ENCODE measurements at regions not wholly inside any gene's neighbourhood (a gene's known extent, or its start where the extent isn't known, plus 50 kb on each side); places are given as distances from the start of the nearest gene placed in this dataset.

DNA sequence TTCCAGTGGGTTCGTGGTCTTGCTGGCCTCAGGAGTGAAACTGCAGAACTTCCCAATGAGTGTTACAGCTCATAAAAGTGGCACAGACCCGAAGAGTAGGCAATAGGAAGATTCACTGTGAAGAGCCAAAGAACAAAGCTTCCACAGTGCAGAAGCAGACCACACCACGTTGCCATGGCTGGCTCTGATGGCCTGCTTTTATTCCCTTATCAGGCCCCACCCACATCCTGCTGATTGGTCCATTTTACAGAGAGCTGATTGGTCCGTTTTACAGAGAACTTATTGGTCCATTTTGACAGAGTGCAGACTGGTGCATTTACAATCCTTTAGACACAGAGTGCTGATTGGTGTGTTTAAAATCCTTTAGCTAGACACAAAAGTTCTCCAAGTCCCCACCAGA is 131.4 kb upstream of the CHRM3 start:
- Histone ChIP-seq H3K27ac (ENCODE audit: low read depth, low read length) (no peak overlapping the region), H3K4me2 (ENCODE audit: insufficient read depth, low read length) (no peak overlapping the region), H3K9me3 (ENCODE audit: low read depth, low read length) (no peaks in the 10 kb centered on the region), H3K4me3 (ENCODE audit: insufficient read depth, low read length) (no peak overlapping the region), H3K4me1 (ENCODE audit: insufficient read depth, low read length) (no peaks in the 10 kb centered on the region), H3K79me2 (ENCODE audit: insufficient read depth, low read length) (no peaks in the 10 kb centered on the region), H3K27me3 (ENCODE audit: insufficient read depth, low read length) (no peaks in the 10 kb centered on the region), H3K36me3 (ENCODE audit: insufficient read depth, low read length) (no peaks in the 10 kb centered on the region), H4K20me1 (ENCODE audit: insufficient read depth, low read length) (no peaks in the 10 kb centered on the region), H2AFZ (ENCODE audit: low read length) (no peak overlapping the region)
- TF ChIP-seq, protein P1, sequence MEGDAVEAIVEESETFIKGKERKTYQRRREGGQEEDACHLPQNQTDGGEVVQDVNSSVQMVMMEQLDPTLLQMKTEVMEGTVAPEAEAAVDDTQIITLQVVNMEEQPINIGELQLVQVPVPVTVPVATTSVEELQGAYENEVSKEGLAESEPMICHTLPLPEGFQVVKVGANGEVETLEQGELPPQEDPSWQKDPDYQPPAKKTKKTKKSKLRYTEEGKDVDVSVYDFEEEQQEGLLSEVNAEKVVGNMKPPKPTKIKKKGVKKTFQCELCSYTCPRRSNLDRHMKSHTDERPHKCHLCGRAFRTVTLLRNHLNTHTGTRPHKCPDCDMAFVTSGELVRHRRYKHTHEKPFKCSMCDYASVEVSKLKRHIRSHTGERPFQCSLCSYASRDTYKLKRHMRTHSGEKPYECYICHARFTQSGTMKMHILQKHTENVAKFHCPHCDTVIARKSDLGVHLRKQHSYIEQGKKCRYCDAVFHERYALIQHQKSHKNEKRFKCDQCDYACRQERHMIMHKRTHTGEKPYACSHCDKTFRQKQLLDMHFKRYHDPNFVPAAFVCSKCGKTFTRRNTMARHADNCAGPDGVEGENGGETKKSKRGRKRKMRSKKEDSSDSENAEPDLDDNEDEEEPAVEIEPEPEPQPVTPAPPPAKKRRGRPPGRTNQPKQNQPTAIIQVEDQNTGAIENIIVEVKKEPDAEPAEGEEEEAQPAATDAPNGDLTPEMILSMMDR (IDR thresholded peaks at IDR 0.05; ENCODE audit: extremely low read depth, low read depth, low read length), result no peak
- DNase-seq (ENCODE audit: insufficient read length, low spot score, missing footprints), result no peak

DNA sequence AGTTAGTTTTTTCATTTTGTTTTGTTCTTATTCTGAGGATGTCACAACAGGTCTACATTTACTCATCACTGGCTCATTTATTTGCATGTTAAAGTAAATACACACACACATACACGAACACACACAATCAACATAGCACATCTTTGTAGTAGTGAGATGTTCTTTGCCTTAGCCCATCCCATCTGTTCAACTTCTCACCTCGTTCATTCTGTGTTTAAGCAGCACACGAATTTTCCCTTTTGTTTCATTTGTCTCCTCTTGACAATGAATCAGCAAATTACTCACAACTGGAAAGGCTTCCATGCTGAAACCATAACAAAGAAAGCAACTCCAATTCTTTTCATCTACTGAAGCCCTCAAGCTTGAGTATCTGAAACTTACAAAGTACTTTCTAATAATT is 133.3 kb upstream of the CHRM3 start:
- Histone ChIP-seq H3K79me2 (ENCODE audit: insufficient read depth, low read length) (no peaks in the 10 kb centered on the region), H3K4me2 (ENCODE audit: insufficient read depth, low read length) (no peak overlapping the region), H3K9me3 (ENCODE audit: low read depth, low read length) (no peaks in the 10 kb centered on the region), H2AFZ (ENCODE audit: low read length) (no peak overlapping the region), H4K20me1 (ENCODE audit: insufficient read depth, low read length) (no peaks in the 10 kb centered on the region), H3K27ac (ENCODE audit: low read depth, low read length) (no peak overlapping the region), H3K27me3 (ENCODE audit: insufficient read depth, low read length) (no peaks in the 10 kb centered on the region), H3K36me3 (ENCODE audit: insufficient read depth, low read length) (no peaks in the 10 kb centered on the region), H3K4me3 (ENCODE audit: insufficient read depth, low read length) (no peak overlapping the region), H3K4me1 (ENCODE audit: insufficient read depth, low read length) (no peaks in the 10 kb centered on the region)
- TF ChIP-seq, protein P1 (IDR thresholded peaks at IDR 0.05; ENCODE audit: extremely low read depth, low read depth, low read length), result no peak
- DNase-seq (ENCODE audit: insufficient read length, low spot score, missing footprints), result no peak

DNA sequence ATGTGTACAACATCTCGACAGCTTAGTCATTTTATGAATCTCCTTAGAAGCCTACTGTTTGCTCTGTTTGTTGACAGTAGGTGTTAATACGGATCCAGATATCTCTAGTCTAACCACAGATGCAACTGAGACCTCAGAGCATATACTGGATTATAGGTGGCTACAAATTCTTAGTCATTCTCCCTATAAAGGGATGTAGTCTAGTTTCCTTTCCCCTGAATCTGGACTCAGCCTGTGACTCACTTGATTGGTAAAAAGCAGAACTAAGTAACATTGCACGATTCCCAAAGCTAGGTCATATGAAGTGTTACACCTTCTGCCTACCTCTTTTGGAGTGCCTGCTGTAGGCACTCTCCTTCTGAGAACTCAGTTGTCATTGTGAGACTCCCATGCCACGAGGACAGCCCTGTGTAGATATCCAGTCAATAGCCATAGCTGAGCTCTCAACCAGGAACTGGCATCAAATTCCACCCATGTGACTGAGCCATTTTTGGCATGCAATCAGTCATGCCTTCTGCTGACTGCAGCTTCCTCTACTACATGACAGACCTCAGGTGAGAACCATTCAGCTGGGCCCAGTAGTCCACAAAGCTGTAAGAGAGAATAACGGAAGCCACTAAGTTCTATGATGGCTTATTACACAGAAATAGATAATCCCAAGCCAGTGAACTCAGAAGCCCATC is 135.9 kb upstream of the CHRM3 start:
- Histone ChIP-seq H3K27me3 (ENCODE audit: insufficient read depth, low read length) (no peaks in the 10 kb centered on the region), H3K4me2 (ENCODE audit: insufficient read depth, low read length) (no peak overlapping the region), H2AFZ (ENCODE audit: low read length) (no peak overlapping the region), H4K20me1 (ENCODE audit: insufficient read depth, low read length) (no peaks in the 10 kb centered on the region), H3K4me3 (ENCODE audit: insufficient read depth, low read length) (no peak overlapping the region), H3K27ac (ENCODE audit: low read depth, low read length) (no peak overlapping the region), H3K79me2 (ENCODE audit: insufficient read depth, low read length) (no peaks in the 10 kb centered on the region), H3K4me1 (ENCODE audit: insufficient read depth, low read length) (no peaks in the 10 kb centered on the region), H3K36me3 (ENCODE audit: insufficient read depth, low read length) (no peaks in the 10 kb centered on the region), H3K9me3 (ENCODE audit: low read depth, low read length) (no peaks in the 10 kb centered on the region)
- TF ChIP-seq, protein P1 (IDR thresholded peaks at IDR 0.05; ENCODE audit: extremely low read depth, low read depth, low read length), result no peak
- DNase-seq (ENCODE audit: insufficient read length, low spot score, missing footprints), result no peak

DNA sequence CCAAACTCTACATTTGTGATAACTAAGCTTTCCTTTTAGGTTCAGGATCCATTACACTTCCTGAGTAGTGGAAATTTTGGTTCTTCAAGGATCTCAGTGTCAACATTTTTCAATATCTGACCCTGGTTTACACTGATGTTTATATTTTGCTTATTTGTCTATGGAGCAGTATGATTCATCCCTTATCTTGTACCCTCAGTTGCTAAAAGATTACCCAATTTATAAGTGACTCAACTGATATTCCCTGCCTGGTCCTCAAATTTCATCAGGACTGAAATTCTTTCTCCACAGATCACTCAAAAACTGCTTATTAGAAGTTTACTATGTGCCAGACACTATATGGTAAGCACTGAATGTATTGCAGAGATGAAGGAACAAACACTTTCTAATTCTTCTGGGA is 139.1 kb upstream of the CHRM3 start:
- no peak overlapping the region for H2AFZ ChIP-seq (ENCODE audit: low read length)

More for the DNA sequence above, 139.1 kb upstream of the CHRM3 start:
- H3K27me3 ChIP-seq (ENCODE audit: insufficient read depth, low read length), result no peaks in the 10 kb centered on the region
- no peaks in the 10 kb centered on the region for H4K20me1 ChIP-seq (ENCODE audit: insufficient read depth, low read length)
- no peaks in the 10 kb centered on the region for H3K4me1 ChIP-seq (ENCODE audit: insufficient read depth, low read length)
- H3K9me3 ChIP-seq (ENCODE audit: low read depth, low read length), result no peaks in the 10 kb centered on the region
- H3K27ac ChIP-seq (ENCODE audit: low read depth, low read length), result no peak overlapping the region
- H3K4me3 ChIP-seq (ENCODE audit: insufficient read depth, low read length), result no peak overlapping the region
- H3K36me3 ChIP-seq (ENCODE audit: insufficient read depth, low read length), result no peaks in the 10 kb centered on the region
- TF ChIP-seq, protein P1 (IDR thresholded peaks at IDR 0.05; ENCODE audit: extremely low read depth, low read depth, low read length), result no peak
- H3K4me2 ChIP-seq (ENCODE audit: insufficient read depth, low read length), result no peak overlapping the region
- no peaks in the 10 kb centered on the region for H3K79me2 ChIP-seq (ENCODE audit: insufficient read depth, low read length)
- DNase-seq (ENCODE audit: insufficient read length, low spot score, missing footprints), result no peak
